Hematopoietic multipotent progenitor cell treated with erythropoietin and hydrocortisone succinate and interleukin-3 and kit ligand, for 17 days (in vitro differentiated cells): ENCODE measurements at regions not wholly inside any gene's neighbourhood (a gene's known extent, or its start where the extent isn't known, plus 50 kb on each side); places are given as distances from the start of the nearest gene placed in this dataset.
"Not testable (repeated sequence)": the region's sequence is repeated elsewhere in the genome, so short reads cannot be mapped to it uniquely, and the experiment has no call there.

Source experiments
- DNase-seq: peaks from one replicate; pipeline ENCODE4 v3.0.0-alpha.2; 2015; ENCODE audit warnings: low spot score

DNA sequence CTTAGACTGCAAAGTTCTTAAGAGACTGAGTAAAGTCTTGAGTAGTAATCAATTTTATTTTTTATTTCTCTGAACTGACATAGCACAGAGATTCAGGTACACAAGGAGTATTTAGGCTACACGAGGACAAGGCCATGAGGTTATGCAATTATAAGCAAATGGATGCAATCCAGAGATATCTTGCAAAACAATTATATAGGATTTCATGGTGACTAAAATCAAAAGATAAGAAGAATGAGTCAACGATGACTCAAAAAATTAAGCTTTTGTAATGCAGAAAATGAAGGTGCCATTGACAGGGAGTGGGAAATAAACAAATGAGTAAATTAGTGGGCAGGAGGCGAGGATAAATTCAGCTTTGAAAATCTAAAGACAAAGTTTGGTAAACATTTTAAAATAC, 66.7 kb upstream of the MYO3A start:
- DNase-seq = no peak

GRCh38 chr10:25869067-25869591, 64.9 kb upstream of the MYO3A start:
- DNase-seq = no peak

DNA sequence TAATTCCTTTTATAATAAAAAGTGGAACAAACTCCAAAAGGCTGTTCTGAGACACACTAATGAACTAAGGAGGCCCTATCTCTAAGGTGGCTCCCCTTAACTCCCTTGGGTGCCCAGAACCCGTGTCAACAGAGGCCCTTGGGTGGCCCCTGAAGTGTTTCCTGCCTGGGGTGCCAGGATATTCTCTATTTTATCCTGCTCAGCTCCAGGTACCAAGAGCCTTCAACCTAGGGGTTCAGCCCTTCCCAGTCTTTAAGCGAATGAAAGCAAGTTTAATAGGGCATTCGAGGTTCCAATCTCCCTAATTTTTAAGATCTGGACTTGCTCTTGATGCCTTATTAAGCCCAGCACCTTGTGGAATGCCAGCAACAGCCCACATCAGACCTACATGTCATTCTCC, 64.4 kb upstream of the MYO3A start:
- DNase-seq = no peak

- not testable (repeated sequence) for DNase-seq
Measured at GRCh38 chr10:25874402-25874801, 59.6 kb upstream of the MYO3A start.

DNA sequence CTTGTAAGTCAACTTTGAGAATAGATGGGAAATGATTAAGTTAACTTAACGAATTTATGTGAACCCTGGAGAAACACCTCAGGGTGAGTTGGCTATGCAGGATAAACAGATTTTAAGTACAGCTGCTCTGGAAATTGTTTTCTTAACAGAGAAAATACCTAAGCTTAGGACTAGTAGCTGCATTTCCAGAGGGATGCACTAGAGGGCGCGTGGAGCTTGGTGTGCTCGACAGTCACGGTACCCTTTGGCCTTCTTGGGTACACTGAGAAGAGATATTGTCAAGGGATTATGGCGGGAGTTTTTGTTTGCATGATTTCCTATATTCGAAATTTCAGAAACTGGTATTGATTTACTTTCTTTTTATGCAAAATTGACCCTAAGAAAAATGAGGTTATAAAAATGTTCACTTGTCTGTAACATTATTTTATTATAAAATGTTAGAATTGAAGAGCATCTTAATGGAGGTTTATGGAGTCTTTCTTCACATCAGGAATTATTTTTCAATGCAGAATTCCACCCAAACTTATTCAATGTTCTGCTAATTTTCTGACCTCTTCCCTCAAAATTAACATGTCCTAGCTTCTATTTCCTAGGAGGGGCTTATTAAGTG, 58.4 kb upstream of the MYO3A start:
- DNase-seq = peak; percentile 45

DNA sequence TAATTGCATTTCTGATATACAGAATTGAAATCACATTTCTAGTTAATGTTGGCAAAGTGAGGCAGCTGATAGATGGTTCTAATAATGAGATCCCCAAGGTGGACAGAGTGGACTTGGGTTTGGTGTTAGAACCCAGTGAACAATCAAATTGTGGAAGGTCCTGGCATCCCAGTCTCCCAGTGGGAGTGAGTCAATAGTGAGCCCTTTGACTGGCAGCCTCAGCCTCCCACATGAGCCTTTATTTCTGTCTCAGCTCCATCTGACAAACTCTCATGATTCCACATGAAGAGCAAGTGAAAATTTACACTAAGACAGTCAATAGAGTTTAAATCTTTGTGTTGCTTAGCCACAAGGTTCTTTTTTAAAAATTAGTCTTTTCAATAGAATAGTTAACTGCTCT, 56.7 kb upstream of the MYO3A start:
- DNase-seq = no peak
